ENCODE measurements at regions not wholly inside any gene's neighbourhood (a gene's known extent, or its start where the extent isn't known, plus 50 kb on each side); places are given as distances from the start of the nearest gene placed in this dataset.

DNA sequence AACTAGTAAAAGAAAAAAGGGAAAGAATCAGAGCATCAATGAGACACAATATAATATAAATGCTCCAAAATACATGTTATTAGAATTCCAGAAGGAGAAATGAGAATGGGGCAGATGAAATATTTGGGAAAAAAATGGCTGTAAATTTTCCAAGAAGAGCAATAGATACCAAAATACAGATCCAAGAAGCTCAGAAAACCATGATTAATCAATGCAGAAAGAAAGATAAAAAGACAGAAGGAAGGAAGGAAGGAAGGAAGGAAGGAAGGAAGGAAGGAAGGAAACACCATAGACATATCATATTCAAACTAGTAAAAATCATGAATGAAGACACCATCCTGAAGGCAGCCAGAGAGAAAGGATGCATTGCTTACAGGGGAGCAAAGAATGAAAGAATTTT lies 920.9 kb downstream of the EFNA5 start:
- no peaks in the 10 kb centered on the region for H3K36me3 ChIP-seq
- H3K4me1 ChIP-seq, result no peaks in the 10 kb centered on the region
- H3K27me3 ChIP-seq (ENCODE audit: low read depth), result no peaks in the 10 kb centered on the region
- H3K27ac ChIP-seq (replicated peaks), result no peak overlapping the region
- H3K9me3 ChIP-seq (replicated peaks), result no peaks in the 10 kb centered on the region
- DNase-seq, result no peak
- TF ChIP-seq, protein P1, sequence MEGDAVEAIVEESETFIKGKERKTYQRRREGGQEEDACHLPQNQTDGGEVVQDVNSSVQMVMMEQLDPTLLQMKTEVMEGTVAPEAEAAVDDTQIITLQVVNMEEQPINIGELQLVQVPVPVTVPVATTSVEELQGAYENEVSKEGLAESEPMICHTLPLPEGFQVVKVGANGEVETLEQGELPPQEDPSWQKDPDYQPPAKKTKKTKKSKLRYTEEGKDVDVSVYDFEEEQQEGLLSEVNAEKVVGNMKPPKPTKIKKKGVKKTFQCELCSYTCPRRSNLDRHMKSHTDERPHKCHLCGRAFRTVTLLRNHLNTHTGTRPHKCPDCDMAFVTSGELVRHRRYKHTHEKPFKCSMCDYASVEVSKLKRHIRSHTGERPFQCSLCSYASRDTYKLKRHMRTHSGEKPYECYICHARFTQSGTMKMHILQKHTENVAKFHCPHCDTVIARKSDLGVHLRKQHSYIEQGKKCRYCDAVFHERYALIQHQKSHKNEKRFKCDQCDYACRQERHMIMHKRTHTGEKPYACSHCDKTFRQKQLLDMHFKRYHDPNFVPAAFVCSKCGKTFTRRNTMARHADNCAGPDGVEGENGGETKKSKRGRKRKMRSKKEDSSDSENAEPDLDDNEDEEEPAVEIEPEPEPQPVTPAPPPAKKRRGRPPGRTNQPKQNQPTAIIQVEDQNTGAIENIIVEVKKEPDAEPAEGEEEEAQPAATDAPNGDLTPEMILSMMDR (IDR thresholded peaks at IDR 0.05; ENCODE audit: borderline replicate concordance), result no peak
- H3K4me3 ChIP-seq, result no peak overlapping the region
- intact Hi-C loops (cut with micrococcal nuclease), result no loop called here

DNA sequence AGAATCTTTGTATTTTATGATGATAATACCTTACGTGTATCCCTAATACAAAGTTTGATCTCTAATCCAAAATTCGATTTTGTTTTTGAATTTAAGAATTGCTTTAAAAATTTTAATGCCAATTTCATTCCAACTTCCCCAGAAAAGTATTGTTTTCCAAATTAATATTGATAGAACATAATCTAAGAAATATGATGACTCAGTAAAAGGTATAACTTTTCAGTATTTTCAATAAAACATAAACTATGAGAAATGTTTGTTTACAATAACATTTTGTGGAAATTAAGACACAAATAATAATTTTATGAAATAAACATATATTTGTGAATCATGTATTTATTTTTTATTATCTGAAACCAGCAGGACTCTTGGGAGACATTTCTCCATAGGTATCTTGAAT lies 931.6 kb downstream of the EFNA5 start:
- Histone ChIP-seq H3K27me3 (ENCODE audit: low read depth) (no peaks in the 10 kb centered on the region), H3K4me3 (no peak overlapping the region), H3K27ac (replicated peaks) (no peak overlapping the region), H3K4me1 (no peaks in the 10 kb centered on the region), H3K9me3 (replicated peaks) (peaks cover 19% of the 10 kb centered on the region), H3K36me3 (no peaks in the 10 kb centered on the region)
- intact Hi-C loops (cut with micrococcal nuclease), result no loop called here
- DNase-seq, result no peak
- TF ChIP-seq, protein P1 (IDR thresholded peaks at IDR 0.05; ENCODE audit: borderline replicate concordance), result no peak

DNA sequence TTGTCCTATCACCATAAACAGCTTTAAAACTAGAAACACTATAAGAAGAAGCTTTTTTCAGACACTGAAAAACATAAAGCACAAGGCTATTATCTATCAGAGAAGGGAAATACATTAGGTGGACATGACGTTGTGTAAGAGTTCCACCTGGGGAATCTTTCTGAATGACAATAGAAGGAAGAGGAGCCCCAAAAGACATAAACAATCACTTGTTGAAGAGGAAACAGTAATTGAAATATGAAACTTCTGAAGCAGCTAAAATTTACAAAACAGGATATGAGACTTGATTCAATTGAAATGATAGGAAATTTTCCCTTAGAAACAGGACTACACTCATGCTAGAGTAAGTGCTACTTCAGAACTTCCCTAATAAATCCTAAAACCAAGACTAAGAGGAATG lies 933.6 kb downstream of the EFNA5 start:
- TF ChIP-seq, protein P1 (IDR thresholded peaks at IDR 0.05; ENCODE audit: borderline replicate concordance), result no peak
- H3K9me3 ChIP-seq (replicated peaks), result peaks cover 39% of the 10 kb centered on the region
- intact Hi-C loops (cut with micrococcal nuclease), result no loop called here
- no peaks in the 10 kb centered on the region for H3K4me1 ChIP-seq
- no peaks in the 10 kb centered on the region for H3K27me3 ChIP-seq (ENCODE audit: low read depth)
- H3K36me3 ChIP-seq, result no peaks in the 10 kb centered on the region
- no peak for DNase-seq
- no peak overlapping the region for H3K4me3 ChIP-seq
- H3K27ac ChIP-seq (replicated peaks), result no peak overlapping the region

DNA sequence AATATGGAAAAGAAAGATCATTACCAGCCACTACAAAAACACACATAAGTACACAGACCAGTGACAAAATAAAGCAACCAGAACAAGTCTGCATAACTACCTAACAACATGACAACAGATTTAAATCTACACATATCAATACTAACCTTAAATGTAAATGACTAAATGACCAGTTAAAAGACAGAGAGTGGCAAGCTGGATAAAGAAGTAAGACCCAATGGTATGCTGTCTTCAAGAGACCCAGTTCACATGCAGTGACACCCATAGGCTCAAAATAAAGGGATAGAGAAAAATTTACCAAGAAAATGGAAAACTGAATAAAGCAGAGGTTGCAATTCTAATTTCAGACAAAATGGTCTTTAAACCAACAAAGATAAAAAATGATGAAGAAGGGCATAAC lies 938.1 kb downstream of the EFNA5 start:
- H3K27me3 ChIP-seq (ENCODE audit: low read depth), result no peaks in the 10 kb centered on the region
- H3K9me3 ChIP-seq (replicated peaks), result peaks cover 45% of the 10 kb centered on the region
- H3K36me3 ChIP-seq, result no peaks in the 10 kb centered on the region
- no peak overlapping the region for H3K4me3 ChIP-seq
- H3K4me1 ChIP-seq, result no peaks in the 10 kb centered on the region
- no peak for DNase-seq
- TF ChIP-seq, protein P1 (IDR thresholded peaks at IDR 0.05; ENCODE audit: borderline replicate concordance), result no peak
- intact Hi-C loops (cut with micrococcal nuclease), result no loop called here
- H3K27ac ChIP-seq (replicated peaks), result no peak overlapping the region

DNA sequence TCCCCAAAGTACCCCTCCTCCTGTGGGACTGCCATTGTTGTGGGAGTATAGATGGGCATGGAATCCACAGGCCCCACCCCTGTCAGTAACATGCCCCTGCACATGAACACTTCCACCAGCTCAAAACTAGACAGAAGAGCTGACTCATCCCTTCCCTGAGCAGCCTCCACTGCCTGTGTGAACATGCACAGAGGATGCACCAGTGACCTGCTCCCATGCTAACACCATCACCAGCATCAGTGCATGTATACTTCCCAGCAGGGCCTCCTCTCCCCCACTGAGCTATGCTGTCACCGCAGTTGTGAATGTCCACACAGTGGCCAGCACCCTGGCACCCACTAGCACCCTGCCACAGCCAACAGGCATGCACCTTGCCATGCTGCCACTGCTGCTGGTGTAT lies 939.8 kb downstream of the EFNA5 start:
- no peak overlapping the region for H3K27ac ChIP-seq (replicated peaks)
- intact Hi-C loops (cut with micrococcal nuclease), result no loop called here
- no peaks in the 10 kb centered on the region for H3K27me3 ChIP-seq (ENCODE audit: low read depth)
- H3K36me3 ChIP-seq, result no peaks in the 10 kb centered on the region
- no peak overlapping the region for H3K4me3 ChIP-seq
- H3K4me1 ChIP-seq, result no peaks in the 10 kb centered on the region
- TF ChIP-seq, protein P1 (IDR thresholded peaks at IDR 0.05; ENCODE audit: borderline replicate concordance), result no peak
- DNase-seq, result no peak
- peaks cover 43% of the 10 kb centered on the region for H3K9me3 ChIP-seq (replicated peaks)

DNA sequence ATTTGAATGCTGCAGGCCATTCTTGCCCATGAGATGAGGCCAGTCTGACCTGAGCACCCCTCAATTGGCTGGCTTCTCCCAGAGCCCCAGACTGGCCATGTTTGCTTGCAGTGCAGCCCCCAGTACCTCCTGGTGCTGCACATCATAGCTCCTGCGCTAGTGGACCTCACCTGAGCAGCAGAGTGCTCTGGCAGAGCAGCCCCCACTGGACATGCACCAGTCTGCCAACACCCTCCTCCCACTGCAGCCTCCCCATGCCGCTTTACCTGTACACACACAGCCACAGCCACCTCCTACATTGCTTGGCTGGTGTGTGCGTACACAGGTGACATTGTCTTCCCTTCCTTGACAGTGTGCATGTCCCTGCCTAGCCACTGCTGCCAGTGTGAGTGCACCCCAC lies 940.2 kb downstream of the EFNA5 start:
- no peak for DNase-seq
- TF ChIP-seq, protein P1 (IDR thresholded peaks at IDR 0.05; ENCODE audit: borderline replicate concordance), result no peak
- intact Hi-C loops (cut with micrococcal nuclease), result no loop called here
- no peaks in the 10 kb centered on the region for H3K4me1 ChIP-seq
- H3K4me3 ChIP-seq, result no peak overlapping the region
- H3K27ac ChIP-seq (replicated peaks), result no peak overlapping the region
- peaks cover 40% of the 10 kb centered on the region for H3K9me3 ChIP-seq (replicated peaks)
- no peaks in the 10 kb centered on the region for H3K36me3 ChIP-seq
- no peaks in the 10 kb centered on the region for H3K27me3 ChIP-seq (ENCODE audit: low read depth)

All from left ventricle myocardium inferior (tissue), 1 donor.